ENCODE measurements at regions not wholly inside any gene's neighbourhood (a gene's known extent, or its start where the extent isn't known, plus 50 kb on each side); places are given as distances from the start of the nearest gene placed in this dataset.

GRCh38 chr16:85328676-85329058, 216.4 kb upstream of the CIBAR2 start:
- TF ChIP-seq, protein P1, sequence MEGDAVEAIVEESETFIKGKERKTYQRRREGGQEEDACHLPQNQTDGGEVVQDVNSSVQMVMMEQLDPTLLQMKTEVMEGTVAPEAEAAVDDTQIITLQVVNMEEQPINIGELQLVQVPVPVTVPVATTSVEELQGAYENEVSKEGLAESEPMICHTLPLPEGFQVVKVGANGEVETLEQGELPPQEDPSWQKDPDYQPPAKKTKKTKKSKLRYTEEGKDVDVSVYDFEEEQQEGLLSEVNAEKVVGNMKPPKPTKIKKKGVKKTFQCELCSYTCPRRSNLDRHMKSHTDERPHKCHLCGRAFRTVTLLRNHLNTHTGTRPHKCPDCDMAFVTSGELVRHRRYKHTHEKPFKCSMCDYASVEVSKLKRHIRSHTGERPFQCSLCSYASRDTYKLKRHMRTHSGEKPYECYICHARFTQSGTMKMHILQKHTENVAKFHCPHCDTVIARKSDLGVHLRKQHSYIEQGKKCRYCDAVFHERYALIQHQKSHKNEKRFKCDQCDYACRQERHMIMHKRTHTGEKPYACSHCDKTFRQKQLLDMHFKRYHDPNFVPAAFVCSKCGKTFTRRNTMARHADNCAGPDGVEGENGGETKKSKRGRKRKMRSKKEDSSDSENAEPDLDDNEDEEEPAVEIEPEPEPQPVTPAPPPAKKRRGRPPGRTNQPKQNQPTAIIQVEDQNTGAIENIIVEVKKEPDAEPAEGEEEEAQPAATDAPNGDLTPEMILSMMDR (conservative IDR thresholded peaks at IDR 0.05) = no peak
- TF ChIP-seq EZH2 (IDR thresholded peaks at IDR 0.05; ENCODE audit: low read depth) = no peak

Data from PC-9 (cell line).